DMS153 treated with DMSO at 0.1 percent for 48 hours (cell line): ENCODE measurements at regions not wholly inside any gene's neighbourhood (a gene's known extent, or its start where the extent isn't known, plus 50 kb on each side); places are given as distances from the start of the nearest gene placed in this dataset.
"Not testable (repeated sequence)": the region's sequence is repeated elsewhere in the genome, so short reads cannot be mapped to it uniquely, and the experiment has no call there.

Experiments
- DNase-seq: peaks from one replicate; lab custom pipeline; 2025; ENCODE audit not compliant: unreplicated experiment; lab: John Stamatoyannopoulos, UW

- no peak for DNase-seq
Observed at GRCh38 chrX:75673468-75673867, 111.6 kb downstream of the MAGEE2 start.

GRCh38 chrX:75655627-75656026 is 129.4 kb downstream of the MAGEE2 start:
- DNase-seq, result no peak

- DNase-seq, result no peak
Observed at GRCh38 chrX:75649829-75650228, 127.0 kb upstream of the ZDHHC15 start.

GRCh38 chrX:75648803-75649588 is 126.2 kb upstream of the ZDHHC15 start:
- DNase-seq, result no peak

- DNase-seq, result no peak
Observed at GRCh38 chrX:75642811-75643361, 120.0 kb upstream of the ZDHHC15 start.

GRCh38 chrX:75638332-75638731 is 115.5 kb upstream of the ZDHHC15 start:
- DNase-seq, result no peak

GRCh38 chrX:75625232-75625631 is 102.4 kb upstream of the ZDHHC15 start:
- no peak for DNase-seq

- no peak for DNase-seq
Observed at GRCh38 chrX:75623535-75623934, 100.7 kb upstream of the ZDHHC15 start.

- no peak for DNase-seq
Observed at GRCh38 chrX:75609406-75609805, 86.6 kb upstream of the ZDHHC15 start.

GRCh38 chrX:75603833-75604232 is 81.0 kb upstream of the ZDHHC15 start:
- DNase-seq, result peak; percentile 0

GRCh38 chrX:75602022-75602421 is 79.2 kb upstream of the ZDHHC15 start:
- not testable (repeated sequence) for DNase-seq

GRCh38 chrX:75596178-75596577 is 73.3 kb upstream of the ZDHHC15 start:
- DNase-seq, result no peak

- not testable (repeated sequence) for DNase-seq
Observed at GRCh38 chrX:75593186-75593585, 70.3 kb upstream of the ZDHHC15 start.

- DNase-seq, result no peak
Observed at GRCh38 chrX:75582511-75582910, 59.7 kb upstream of the ZDHHC15 start.
